ENCODE measurements at regions not wholly inside any gene's neighbourhood (a gene's known extent, or its start where the extent isn't known, plus 50 kb on each side); places are given as distances from the start of the nearest gene placed in this dataset.

DNA sequence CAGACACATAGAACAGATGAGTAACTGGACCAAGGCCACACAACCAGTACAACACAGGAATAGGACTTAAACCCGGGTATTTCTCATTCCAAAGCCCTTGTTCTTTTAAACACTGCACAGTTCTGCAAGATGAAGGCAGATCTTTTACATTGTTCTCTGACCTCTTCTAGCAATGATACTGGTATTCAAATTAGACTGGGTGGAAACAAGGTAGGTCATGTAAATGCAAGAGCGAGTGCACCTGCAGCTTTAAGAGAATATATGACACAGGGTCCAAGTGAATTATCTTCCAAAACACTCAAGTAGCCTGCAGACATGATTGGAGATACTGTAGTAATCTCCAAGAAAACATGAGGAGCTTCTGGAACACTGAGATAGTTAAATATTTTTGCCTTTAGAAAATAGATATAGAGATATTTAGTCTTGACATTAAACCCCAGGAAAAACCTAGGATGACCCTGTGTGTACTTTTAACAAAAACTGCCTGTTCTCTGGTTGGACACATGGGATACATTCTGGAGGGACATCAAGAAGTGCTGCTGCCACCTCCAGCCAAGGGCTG lies 130.6 kb upstream of the EPB41L4A start (continued):
- TF ChIP-seq ZNF764 (CRISPR knock-in tag; IDR thresholded peaks at IDR 0.05; ENCODE audit: low read depth): no peak
- TF ChIP-seq, protein P1, sequence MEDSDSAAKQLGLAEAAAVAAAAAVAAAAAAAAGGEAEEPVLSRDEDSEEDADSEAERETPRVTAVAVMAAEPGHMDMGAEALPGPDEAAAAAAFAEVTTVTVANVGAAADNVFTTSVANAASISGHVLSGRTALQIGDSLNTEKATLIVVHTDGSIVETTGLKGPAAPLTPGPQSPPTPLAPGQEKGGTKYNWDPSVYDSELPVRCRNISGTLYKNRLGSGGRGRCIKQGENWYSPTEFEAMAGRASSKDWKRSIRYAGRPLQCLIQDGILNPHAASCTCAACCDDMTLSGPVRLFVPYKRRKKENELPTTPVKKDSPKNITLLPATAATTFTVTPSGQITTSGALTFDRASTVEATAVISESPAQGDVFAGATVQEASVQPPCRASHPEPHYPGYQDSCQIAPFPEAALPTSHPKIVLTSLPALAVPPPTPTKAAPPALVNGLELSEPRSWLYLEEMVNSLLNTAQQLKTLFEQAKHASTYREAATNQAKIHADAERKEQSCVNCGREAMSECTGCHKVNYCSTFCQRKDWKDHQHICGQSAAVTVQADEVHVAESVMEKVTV (CRISPR knock-in tag; IDR thresholded peaks at IDR 0.05): no peak
- TF ChIP-seq ZBTB8A (IDR thresholded peaks at IDR 0.05; ENCODE audit: partially characterized antibody): no peak
- TF ChIP-seq E2F3 (CRISPR knock-in tag; IDR thresholded peaks at IDR 0.05): no peak
- TF ChIP-seq FOSL1 (tag; conservative IDR thresholded peaks at IDR 0.05): peak; percentile 72
- TF ChIP-seq RBM34 (IDR thresholded peaks at IDR 0.05; ENCODE audit: borderline replicate concordance, insufficient read depth, low read length): no peak
- peak in 1 of 2 experiments; percentile 23 for TF ChIP-seq NCOA2 (IDR thresholded peaks at IDR 0.05; ENCODE audit: partially characterized antibody in 2 of 2)
- TF ChIP-seq, protein P2, sequence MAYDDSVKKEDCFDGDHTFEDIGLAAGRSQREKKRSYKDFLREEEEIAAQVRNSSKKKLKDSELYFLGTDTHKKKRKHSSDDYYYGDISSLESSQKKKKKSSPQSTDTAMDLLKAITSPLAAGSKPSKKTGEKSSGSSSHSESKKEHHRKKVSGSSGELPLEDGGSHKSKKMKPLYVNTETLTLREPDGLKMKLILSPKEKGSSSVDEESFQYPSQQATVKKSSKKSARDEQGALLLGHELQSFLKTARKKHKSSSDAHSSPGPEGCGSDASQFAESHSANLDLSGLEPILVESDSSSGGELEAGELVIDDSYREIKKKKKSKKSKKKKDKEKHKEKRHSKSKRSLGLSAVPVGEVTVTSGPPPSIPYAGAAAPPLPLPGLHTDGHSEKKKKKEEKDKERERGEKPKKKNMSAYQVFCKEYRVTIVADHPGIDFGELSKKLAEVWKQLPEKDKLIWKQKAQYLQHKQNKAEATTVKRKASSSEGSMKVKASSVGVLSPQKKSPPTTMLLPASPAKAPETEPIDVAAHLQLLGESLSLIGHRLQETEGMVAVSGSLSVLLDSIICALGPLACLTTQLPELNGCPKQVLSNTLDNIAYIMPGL (CRISPR knock-in tag; IDR thresholded peaks at IDR 0.05): no peak
- TF ChIP-seq, protein P3, sequence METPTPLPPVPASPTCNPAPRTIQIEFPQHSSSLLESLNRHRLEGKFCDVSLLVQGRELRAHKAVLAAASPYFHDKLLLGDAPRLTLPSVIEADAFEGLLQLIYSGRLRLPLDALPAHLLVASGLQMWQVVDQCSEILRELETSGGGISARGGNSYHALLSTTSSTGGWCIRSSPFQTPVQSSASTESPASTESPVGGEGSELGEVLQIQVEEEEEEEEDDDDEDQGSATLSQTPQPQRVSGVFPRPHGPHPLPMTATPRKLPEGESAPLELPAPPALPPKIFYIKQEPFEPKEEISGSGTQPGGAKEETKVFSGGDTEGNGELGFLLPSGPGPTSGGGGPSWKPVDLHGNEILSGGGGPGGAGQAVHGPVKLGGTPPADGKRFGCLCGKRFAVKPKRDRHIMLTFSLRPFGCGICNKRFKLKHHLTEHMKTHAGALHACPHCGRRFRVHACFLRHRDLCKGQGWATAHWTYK (CRISPR knock-in tag; IDR thresholded peaks at IDR 0.05): no peak
- TF ChIP-seq ZNF175 (CRISPR knock-in tag; IDR thresholded peaks at IDR 0.05; ENCODE audit: low read depth): no peak
- TF ChIP-seq U2AF1 (optimal IDR thresholded peaks at IDR 0.05; ENCODE audit: low read depth, low read length): no peak
- no peak for TF ChIP-seq RFX5 (IDR thresholded peaks at IDR 0.05; ENCODE audit: low read depth, low read length)
